GM19238 (cell line): ENCODE measurements at regions not wholly inside any gene's neighbourhood (a gene's known extent, or its start where the extent isn't known, plus 50 kb on each side); places are given as distances from the start of the nearest gene placed in this dataset.
A peak's percentile ranks its signal among the peaks of the same experiment; 100 is the strongest.
"Not testable (repeated sequence)": the region's sequence is repeated elsewhere in the genome, so short reads cannot be mapped to it uniquely, and the experiment has no call there.

Experiments used
- DNase-seq: peaks from one replicate; pipeline ENCODE4 v3.0.0; 2011; ENCODE audit warnings: low spot score; ENCODE audit not compliant: insufficient read length

DNA sequence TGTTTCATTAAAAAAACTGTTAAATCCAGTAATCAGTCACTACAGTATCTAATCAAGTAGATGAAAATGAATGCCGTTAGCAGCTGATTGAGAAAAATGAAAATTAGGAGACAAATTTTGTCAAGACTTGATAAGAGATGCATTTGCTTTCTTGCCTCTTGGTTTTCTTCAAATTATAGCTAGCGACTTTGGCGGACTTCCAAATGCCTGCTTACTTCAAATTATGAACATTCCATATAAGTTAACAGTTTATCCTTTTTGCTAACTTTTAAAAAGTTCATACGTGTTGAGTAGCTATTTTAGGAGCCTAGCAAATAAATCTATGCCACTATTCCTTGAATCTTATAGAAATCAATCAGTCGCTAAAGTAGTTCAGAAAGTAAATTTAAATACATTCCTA lies 58.8 kb downstream of the PPP4R3C start:
- DNase-seq, result no peak

DNA sequence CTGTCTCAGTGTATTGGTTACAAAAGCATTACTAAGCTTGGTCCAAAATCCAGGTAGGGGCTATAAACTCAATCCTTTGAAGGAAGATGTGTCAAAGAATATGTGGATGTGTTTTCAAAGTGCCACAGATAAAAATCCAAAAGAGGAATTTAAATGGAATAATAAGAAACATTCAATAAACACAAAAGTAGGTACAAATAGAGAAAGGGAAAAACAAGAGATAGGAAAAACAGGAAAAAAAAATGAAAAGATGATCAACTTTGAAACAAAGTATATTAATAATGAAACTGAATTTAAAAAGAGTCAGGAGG lies 64.0 kb downstream of the PPP4R3C start:
- no peak for DNase-seq

DNA sequence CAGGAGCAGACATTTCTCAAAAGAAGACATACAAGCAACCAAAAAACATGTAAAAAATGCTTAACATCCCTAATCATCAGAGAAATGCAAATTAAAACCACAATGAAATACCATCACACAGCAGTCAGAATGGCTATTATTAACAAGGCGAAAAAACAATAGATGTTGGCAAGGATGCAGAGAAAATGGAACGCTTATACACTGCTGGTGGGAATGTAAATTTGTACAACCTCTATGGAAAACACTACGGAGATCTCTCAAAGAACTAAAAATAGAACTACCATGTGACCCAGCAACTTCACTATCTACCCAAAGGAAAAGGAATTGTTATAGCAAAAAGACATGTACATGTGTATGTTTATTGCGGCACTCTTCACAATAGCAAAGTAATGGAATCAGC lies 71.5 kb downstream of the PPP4R3C start:
- no peak for DNase-seq

DNA sequence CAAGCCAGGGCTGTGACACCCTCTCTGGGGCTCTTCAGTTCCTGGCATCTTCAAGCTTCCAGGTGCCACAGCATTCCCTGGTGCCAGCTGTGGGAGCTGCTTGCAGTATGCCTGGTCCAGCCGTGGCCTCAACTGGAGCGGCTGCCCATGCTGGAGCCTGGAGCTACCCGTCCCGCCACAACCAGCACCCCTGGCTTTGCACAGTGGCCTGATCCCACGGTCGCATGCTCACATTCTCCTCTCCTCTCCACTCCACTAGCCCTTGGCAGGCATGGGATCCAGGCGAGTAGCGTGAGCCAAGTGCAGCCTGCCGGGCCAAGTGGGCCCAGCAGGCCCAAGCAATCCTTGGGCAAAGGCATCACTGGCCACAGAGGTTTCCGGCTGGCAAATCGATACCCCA lies 81.7 kb downstream of the PPP4R3C start:
- no peak for DNase-seq

DNA sequence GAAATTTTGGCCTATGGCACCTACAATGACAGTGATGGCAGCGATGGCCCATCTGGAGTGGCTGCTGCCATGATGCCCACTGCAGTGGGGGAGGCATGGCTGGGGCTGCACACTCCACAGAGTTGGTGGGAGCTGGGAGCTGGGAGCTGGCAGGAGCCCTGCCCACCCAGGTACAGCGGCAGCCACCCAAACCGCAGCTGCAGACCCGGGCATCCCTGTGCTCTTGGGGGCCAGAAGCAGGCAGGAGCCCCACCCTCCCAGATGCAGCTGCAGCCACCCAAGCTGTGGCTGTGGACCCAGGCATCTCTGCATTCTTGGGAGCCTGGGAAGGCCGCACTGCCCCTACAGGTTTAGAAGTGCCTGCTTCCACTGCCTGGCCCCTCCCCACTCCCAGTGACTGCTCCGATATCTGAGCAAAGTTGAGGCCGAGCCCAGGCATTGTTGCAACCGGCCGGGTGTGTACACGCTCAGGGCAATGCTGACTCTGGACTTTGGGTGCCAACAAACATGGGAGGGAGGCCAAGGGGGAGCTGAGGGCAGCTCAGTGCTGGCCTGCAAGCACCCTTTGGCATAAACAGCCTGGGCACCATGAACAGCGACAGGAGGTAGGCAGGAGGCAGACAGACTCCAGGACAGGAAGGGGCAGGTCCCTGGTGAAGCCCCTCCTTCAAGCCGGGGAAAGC lies 82.8 kb downstream of the PPP4R3C start:
- no peak for DNase-seq

GRCh38 chrX:27354021-27354420 lies 109.1 kb downstream of the PPP4R3C start:
- no peak for DNase-seq

- DNase-seq, result no peak
Measured at GRCh38 chrX:27350476-27350875, 112.7 kb downstream of the PPP4R3C start.

DNA sequence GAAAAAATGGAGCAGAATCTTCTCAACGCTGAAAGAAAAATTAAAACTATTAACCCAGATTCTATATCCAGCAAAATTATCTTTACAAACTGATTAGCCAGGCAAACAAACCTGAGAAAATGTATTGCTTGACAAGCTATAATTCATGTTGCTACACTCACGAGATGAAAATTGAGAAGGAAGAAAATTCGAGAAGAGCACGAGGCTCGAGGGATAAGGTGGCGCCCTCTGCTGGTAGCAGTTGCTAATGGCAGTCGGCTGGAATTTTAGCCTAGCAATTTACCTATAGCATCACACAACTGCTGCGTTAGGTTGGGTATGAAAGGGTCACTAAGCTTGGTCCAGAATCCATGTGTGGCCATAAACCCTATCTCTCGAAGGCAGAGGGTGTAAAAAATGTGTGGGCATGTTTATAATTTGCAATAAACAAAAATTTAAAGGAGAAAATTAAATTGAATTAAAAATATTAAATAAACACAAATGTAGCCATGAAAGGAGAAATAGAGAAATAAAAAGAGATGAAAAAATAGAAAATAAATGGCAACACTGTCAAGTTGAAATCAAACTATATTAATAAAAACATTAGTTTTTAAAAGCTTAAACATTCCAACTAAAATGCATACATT lies 126.6 kb downstream of the PPP4R3C start:
- DNase-seq, result peak; percentile 1

- DNase-seq, result no peak
Measured at GRCh38 chrX:27321632-27322031, 141.5 kb downstream of the PPP4R3C start.

- DNase-seq, result no peak
Measured at GRCh38 chrX:27309406-27309805, 153.7 kb downstream of the PPP4R3C start.

DNA sequence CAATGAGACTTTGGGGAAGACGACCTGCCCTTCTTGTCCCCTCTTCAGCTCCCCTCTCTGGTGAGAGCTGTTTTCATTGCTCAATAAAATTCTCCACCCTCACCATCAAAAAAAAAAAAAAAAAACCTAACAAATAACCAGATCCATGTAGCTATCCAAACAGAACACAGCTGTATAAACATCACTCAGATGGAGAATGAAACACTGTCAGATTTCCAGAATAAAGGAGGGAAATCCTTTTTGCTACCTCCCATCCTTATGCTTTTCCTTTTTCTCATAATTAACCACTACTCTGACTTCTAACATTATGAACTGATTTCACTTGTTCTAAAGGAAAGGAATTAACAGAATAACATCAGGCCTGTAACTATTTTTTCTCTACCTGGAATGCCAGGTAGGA lies 155.6 kb downstream of the PPP4R3C start:
- DNase-seq, result no peak

DNA sequence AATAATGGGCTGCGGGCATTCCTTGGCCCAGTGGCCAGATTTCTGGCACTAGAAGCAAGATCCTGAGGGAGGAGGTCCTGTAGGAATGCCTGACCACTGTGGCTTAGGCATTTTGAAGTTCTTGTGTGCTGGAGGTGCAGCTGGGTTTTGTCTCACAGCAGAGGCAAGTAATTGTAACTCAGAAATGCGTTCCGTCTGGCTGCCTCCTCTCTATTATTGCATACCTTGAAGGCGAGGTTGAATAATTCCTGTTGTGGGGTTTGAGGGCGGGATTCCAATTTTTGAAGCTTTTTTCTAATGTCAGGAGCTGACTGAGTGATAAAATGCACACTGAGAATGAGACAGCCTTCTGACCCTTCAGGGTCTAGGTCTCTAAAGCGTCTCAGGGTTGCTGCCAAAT lies 170.6 kb downstream of the PPP4R3C start:
- DNase-seq, result not testable (repeated sequence)

GRCh38 chrX:27276751-27277150 lies 186.4 kb downstream of the PPP4R3C start:
- no peak for DNase-seq

- DNase-seq, result no peak
Measured at GRCh38 chrX:27254656-27255055, 208.5 kb downstream of the PPP4R3C start.

DNA sequence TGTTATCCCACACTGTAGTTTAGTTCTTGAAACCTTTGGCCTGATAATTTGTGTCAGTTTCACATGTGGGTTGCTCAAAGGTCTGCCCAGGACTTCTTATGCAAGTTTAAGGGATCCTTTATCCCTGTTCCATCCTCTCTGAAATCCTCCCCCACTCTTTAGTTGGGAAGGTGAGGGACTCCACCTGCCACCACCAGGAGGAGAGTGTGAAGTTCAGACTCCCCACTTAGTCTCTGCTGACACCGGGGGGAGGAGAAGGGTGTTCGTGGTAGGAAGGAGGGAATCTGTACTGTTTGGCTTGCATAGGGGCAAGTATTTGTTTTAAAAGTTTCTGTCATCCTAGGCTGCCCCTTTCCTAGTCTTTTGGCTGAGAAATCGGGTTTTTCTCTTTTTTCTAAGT lies 211.8 kb downstream of the PPP4R3C start:
- DNase-seq, result no peak

GRCh38 chrX:27242581-27242980 lies 220.6 kb downstream of the PPP4R3C start:
- DNase-seq, result no peak

DNA sequence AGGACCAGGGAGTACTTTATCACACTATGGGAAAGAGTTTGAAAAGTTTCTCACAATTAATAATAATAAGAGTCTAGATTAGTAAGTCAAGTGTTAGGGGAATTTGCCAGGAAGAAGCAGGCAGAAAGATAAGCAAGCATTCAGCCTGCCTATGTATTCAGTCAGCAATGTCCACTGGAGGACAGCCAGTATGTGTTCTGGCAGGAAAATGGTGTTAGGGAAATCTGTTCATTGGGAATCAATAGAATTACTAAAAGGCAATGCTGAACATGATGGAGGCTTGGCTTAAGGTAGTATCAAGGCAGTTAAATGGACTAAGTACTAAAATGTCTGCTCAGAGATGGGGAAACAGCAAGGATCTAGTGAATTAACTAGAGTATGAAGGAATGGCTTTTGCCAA lies 221.2 kb downstream of the PPP4R3C start:
- no peak for DNase-seq

GRCh38 chrX:27240042-27240441 lies 223.1 kb downstream of the PPP4R3C start:
- DNase-seq, result not testable (repeated sequence)

DNA sequence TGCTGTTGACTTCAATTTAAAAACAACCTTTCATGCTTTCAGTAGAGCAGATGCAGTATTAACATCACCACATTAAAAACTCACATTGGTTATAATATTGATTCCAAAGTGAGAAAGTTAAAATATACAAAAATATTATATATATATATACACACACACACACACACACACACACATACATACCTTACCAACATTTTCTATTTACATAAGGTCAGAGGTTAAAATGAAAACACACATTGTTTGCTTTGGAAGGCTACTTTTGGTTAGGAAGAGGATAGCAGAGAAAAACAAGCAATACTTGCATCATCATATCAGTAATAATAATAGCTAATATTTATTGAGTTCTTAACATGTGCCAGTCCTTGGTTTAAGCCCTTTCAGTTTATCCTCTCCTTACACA lies 226.5 kb downstream of the PPP4R3C start:
- no peak for DNase-seq

- DNase-seq, result no peak
Measured at GRCh38 chrX:27229721-27230120, 233.4 kb downstream of the PPP4R3C start.

GRCh38 chrX:27222661-27223060 lies 240.5 kb downstream of the PPP4R3C start:
- DNase-seq, result no peak

DNA sequence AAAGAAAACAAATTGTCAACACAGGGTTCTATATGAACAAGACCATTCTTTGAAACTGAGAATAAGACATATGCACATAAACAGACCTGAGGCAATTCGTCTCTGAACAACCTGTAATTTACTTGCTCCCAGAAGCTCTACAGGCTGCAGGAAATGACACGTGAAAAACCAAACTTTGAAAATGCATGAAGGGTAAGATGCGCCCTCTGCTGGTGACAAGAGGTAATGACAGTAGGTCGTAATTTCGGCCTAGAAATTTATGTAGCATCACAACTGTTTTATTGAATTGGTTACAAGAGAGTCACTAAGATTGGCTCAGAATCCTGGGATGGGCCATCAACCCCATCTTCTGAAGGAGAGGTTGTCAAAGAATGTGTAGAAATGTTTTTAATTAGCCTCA lies 276.5 kb downstream of the PPP4R3C start:
- DNase-seq, result no peak

DNA sequence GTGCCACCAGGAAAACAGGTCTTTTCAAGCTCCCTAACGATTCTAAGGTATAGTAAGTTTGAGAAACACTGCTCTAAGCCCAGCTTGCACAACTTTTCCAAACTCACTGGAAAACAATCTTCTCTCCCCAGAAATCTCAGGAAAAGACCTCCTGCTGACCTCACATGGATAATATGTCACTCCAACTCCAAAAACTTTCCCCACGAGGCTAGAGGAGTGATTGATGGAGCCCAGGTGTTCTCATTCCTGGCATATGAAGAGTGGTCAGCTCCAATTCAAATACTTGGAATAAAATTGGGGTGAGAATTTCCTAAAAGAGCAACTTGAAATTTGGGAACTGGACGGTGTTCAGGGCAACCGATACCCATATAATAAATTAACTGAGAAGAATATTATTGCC lies 299.9 kb downstream of the PPP4R3C start:
- no peak for DNase-seq

GRCh38 chrX:27162496-27162895 lies 300.6 kb downstream of the PPP4R3C start:
- no peak for DNase-seq
